COR-L47 (cell line): ENCODE measurements at regions not wholly inside any gene's neighbourhood (a gene's known extent, or its start where the extent isn't known, plus 50 kb on each side); places are given as distances from the start of the nearest gene placed in this dataset.
"Not testable (repeated sequence)": the region's sequence is repeated elsewhere in the genome, so short reads cannot be mapped to it uniquely, and the experiment has no call there.

Experiments
- DNase-seq: peaks from one replicate; lab custom pipeline; 2025; lab: John Stamatoyannopoulos, UW

DNA sequence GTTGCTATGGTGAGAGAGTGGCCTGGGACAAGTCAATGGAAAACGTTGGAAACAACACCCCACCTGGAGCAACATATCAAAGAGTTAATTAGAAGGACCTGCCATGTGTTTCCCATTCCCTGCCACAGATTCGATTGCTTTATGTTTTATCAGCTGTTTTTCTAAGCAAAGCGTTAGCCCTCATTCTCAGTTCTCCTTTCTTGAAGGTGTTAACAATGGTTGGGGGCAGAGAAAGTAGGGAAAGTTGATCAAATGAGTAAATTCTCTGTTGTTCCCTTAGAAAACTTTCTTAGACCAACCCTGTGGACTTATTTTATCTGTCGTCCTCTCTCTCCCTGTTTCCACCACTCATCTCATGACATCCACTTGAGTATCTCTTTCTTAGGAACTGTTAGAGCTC is 102.5 kb downstream of the ADAMTS15 start:
- no peak for DNase-seq

DNA sequence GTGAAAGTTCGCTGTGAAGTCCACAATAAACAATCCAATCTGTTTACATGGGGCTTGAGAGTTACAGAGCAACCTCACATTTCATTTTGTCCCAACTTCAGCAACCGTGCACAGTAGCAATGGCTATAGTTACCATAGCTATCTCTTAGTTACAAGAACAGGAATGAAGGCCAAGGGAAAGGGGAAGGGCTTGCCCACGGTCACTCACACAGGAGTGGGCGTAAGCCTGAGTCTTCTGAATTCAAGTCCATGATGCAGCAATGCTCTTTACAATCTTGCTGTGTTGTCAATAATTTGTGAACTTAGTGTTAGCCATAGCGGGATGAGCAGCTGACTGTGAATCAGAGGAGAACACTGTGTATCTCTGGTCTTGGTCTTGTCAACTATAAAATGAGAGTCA is 102.9 kb downstream of the ADAMTS15 start:
- no peak for DNase-seq

DNA sequence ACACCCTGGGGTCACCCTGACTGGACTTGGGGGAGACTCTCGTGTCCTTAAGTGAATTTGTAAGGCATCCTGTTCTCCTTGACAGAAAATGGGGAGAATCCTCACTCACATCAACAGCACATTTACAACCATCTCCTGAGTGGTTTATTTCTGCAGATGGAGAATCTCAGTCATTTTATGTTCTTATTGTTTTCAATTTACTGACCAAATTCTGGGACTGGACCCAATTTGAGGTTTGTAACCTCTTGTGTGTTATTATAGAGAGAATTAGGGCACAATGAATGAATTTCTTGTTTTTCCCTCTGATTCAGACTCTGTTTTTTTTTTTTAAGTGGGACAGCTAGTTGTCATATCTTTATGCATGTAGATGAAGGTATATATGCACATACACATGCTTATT is 104.9 kb downstream of the ADAMTS15 start:
- DNase-seq: no peak

DNA sequence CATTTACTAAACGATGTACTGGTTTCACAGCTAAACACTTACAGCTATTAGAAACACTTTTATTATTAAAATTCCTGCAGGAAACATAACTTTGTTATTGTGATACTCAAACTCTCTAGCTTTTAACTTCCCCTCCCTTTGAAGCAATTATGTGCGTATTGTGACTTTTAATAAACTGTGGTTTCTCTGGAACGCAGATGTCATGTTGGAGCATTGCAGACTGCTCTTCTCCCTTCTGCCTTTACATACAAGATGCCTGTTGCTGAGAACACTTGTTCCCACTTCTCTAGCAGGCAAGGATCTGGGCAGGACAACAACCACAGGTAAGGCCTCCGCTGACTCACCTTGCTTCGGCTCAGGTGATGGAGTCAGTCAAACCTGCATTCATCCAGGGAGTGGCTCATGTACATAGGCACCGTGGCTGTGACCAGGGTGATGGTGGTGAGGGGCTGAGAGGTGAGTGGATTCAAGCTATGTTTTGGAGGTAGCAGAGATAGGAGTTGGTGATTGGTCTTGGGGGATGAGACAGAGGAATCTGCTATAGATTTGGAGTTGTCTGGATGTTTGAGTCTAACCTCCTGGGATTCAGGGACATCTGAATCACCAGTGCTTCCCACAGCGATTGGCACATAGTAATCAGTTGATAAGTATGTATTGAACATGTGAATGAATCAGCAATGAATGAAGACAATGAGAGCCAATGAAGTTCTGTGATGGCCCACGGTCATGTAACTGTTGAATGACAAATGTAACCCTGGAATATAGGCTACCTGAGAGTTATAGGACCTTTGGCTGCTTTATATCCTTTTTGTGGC is 106.0 kb downstream of the ADAMTS15 start:
- DNase-seq: no peak

DNA sequence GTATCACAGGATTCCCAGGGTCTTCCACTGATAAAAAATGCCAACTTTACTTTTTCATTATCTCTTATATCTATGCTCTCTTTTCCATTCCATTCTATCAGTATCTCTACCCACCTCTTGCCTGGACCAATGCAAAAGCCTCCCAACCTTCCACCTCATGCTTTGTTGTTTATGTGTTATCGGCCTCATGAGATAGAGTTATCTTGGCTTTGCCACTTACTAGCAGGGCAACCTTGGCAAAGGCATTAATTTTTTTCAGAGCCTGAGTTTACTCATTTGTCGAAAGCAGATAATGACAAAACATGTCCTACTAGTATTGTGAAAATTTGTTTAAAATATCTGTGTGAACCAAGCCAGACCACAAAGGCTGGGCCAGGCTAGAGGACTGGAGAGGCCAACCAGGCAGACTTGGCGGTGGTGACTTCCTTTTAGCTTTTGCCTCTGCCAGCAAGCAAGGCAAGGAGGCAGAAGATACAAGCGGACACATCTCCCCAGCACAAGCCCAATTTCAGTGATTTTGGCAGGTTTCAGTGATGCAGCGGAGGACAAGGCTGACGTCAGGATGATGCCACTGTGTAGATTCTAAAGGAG is 106.9 kb downstream of the ADAMTS15 start:
- DNase-seq: no peak

DNA sequence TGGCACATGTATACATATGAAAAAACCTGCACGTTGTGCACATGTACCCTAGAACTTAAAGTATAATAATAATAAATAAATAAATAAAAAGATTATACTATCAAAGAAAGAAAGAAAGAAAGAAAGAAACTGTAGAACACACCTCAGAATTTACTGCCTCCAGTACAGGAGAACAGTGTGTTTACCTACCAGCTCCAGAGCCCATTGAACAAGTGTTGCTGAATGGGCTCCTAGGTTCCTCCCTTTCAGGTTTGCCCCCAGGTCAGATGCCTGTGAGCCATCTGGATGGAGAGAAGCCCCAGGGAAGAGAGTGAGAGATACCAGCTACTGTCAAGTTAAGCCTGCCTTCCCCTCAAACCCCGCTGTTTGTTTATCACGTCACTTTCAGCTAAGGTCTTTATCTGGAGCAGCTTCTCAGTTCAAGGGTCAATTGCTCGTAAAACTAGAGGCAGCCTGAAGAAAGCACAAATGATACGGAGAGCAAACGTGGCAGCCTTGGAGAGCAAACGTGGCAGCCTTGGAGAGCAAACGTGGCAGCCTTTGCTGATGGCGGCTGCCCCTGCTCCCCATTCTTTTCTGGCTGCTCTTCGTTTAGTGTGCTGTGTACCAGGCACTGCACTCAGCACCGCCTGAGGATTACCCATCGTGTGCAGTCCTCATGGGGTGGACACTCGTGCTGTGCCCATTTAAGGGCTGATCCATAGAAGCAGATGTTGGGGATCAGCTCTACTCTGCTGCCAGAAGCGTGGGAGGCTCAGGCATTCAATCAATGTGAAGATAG is 111.7 kb downstream of the ADAMTS15 start:
- DNase-seq: no peak

DNA sequence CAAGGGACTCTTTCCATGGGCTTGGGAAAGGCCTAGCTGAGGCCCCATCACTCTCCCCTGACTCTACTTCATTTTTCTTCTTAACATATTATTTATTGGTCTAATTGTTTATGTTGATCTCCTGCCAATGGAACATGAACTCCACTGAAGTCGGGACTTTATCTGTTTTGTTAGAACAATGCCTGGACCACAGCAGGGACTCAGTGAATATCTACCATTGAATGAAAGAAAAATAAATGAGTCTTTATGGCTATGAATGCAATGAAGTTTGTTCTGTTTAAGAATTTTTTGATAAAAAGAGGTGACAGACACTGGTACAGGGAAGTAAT is 112.3 kb downstream of the ADAMTS15 start:
- DNase-seq: no peak

DNA sequence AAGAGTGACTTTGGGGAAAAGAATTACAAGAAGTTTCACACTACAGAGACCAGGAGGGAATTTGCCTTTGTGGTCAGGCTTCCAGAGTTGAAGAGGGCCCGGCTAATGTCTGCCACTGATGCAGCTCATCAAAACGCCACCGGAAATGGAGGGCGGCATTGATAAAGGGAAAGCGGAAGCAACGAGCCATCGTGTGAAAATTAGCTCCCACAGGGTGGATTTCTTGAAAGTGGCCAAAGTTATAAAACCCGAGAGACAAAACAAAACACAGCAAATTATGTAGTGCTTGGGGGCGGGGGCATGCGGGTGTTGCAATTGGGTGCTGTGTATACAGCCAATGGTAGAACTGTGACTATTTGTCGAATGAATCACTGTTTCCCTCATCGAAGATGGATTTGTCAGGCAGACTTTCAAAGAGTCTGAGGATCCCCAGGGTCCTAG is 113.0 kb downstream of the ADAMTS15 start:
- DNase-seq: no peak

DNA sequence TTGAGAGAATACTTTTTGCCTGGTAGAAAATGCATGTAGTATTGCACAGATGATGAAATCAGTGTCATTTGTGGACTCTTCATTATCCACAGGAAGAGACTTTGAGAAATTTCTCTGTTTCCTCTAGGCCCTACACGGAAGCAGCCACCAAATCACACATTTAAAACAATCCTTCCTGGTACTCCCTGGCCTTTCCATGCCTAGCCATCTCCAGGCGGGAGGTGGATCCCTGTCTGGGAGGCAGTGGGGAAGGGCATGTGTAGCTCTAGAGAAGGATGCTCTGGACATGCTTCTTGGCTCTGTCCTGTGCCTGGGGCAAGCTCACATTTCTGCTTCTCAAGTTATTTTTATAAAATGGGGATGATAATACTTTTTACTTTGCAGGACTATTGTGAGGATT is 114.1 kb downstream of the ADAMTS15 start:
- DNase-seq: no peak

DNA sequence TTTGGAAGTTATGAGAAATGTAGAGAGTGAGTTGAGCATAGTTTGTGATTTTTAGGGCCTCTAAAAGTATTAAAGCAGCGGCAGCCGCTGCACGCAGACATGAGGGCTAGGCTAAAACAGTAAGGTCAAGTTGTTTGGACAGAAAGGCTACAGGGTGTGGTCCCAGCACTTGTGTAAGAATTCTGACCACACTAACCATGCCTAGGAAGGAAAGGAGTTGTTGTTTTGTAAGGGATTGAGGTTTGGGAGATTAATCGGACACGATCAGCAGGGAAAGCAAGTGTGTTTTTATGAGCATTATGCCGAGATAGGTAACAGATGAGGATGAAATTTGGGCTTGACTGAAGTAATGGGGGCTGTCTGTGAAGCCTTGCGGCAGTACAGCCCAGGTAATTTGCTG is 117.9 kb downstream of the ADAMTS15 start:
- not testable (repeated sequence) for DNase-seq

DNA sequence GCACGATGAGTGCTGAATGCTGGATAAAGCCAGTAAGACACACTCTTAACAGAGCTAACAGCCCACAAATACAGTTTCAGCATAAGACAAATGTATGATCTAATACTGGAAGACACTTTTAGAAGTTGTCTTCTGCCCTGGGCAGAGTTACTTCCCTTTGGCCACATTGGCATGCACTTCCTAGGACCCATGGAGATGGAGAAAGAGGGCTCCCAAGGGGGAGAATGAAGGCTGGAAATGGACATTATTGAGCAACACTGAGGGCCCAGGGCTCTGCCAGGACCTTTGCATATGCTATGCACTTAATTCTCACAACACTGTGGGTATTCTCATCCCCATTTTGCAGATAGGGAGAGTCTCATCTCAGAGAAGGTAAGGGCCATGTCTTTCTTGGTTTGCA is 123.1 kb downstream of the ADAMTS15 start:
- DNase-seq: no peak

DNA sequence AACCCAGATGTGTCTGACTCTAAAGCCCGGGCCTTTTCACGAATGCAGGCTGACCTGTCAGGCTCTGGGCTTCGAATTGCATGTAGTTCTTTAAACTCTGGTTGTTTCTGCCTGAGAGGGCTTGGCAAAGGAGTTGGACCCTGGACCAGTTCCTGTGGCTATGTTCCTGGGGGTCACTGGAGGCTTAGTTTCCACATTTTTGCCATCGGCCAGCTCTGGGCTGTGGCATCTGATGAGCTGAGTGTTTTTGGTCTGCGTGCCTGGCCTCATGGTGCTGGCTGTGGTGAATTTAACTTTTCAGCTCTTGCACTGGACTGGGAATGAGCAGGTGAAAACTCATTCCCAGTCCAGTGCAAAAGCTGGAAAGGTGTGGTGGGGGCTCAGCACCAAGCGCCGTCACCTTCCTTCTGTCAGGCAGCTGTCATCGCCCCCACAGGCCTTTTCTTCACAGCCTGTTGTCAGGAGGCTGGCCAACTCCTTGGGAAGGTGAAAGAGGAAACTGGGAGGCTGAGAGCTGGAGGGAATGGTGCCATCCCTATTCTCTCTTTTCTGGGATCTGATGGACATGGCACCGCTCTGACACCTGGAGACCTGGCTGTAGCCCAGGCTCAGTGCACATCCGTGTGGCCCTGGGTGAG is 123.6 kb downstream of the ADAMTS15 start:
- no peak for DNase-seq

DNA sequence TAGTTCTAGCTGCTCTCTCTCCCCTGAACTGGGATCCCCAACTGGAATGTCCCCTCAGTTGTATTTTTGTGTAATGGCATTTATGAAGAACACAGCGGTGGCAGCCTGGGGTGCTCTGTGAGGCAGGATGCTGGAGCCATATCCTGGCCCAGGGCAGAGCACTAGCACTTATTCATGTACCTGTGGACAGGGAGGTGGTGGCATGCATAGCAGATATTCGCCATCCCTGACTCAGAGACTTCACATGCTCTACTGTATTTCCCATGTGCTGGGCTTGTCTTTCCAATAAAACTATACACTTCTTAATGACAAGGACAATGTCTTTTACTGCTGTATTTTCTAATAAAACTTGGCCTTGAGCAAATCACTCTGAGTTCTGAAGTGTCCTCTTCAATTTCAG is 125.3 kb downstream of the ADAMTS15 start:
- no peak for DNase-seq

DNA sequence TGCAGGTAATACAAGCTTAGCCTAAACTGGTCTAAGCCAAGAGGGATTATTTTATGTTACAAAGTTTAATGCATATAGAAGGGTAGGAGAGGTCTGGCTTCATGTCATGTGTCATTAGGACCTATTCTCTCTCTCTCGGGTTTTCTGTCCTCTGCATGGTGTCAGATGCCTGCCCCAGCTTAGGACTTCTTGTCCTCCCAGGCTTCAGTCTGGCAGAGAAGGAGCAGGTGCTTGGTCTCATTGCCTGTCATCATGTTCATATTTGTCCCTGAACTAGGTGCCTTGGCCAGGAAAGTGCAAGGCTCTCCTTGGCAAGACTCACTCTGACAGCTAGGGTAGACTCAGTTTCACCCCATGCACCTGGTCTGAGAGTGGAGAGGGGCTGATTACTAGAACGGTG is 126.3 kb downstream of the ADAMTS15 start:
- no peak for DNase-seq

DNA sequence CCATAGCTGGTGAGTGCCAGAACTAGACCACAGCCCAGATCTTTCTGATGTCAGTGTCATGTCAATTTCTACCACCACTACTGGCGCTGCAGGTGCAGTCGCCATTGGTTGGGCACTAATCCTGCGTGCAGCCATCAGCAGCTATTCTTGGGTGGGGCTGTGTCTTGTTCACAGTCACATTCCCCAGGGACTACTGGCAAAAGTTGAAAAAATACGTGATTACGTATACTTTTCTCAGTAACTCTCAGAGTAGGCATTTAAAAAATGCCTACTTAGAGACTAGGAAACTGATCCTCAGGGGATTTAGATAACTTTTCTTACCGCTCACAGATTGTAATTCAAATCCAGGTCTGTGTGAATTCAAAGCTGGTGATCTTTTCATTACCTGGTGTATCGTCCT is 127.7 kb downstream of the ADAMTS15 start:
- DNase-seq: no peak

DNA sequence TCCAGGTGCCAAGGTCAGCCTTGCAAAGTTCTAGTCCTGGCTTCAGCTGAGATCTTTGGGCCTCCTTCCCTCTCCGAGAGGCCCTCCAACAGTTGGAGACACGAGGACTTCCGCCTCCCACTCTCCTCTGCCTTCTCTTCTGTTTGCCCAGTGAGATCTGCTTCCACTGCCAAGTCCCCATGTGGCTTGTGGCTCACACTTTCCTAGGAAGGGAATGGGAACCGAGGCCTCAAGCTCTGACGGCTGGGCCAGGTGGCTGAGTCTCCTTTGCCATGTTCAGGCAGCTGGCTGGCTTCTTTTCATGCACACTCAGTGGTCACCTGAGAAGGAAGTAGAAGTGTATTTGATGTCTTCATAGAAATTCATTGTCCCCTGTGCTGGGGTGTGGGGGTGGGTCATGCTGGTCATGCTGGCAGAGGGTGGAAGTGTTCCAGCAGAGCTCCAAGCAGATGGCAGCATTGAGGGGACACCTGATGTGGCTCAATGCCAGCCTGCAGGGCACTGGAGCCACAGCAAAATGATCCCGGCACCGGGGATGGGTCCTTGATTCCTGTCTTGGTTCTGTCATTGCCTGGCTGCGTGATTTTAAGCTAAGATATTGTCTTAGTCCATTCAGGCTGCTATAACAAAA is 130.4 kb downstream of the ADAMTS15 start:
- DNase-seq: no peak

DNA sequence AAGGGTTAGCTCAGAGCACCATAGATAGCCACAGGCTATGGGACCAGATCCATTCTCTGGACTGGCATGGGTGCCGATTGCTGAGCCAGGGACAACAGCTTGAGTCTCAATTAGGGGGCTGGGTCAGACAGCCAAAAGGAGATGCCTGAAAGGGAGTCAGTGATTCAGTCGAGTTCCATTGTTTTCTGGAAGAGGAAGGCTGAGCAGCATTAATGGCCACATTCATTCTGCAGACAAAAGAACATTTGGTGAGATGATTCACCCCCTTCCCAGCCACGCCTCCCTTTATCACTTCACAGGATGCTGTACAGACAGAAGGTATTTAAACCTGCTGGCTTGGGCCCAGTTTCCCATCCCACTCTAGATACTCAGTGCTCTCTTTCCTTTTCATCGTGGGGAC is 131.9 kb downstream of the ADAMTS15 start:
- peak; percentile 83 for DNase-seq

DNA sequence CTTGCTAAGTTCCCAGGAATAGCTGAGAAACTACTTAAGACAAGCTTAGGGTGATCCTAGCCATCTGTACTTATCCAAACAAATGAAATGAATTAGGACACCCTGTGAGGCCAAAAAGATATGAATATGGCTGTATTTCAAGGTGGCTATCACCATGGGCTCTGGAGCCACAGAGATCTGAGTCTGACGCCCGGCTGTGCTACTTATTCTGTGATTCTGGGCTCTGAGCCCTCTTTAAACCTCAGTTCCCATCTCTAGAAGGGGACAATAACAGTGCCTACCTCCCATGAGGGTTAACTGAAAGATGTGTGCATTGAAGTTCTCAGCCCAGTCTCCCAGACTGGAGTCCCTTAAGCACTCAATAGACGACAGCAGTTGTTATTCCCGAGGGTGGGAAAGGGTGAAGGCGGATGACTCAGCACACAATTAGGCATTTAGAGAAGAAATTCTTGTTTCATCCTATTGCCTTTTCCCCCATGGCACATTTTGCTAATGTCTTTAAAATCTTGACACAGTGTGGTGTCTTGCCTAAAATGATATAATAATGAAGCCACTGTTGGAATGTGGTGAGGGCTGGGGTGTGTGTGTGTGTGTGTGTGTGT is 132.5 kb downstream of the ADAMTS15 start:
- DNase-seq: no peak

DNA sequence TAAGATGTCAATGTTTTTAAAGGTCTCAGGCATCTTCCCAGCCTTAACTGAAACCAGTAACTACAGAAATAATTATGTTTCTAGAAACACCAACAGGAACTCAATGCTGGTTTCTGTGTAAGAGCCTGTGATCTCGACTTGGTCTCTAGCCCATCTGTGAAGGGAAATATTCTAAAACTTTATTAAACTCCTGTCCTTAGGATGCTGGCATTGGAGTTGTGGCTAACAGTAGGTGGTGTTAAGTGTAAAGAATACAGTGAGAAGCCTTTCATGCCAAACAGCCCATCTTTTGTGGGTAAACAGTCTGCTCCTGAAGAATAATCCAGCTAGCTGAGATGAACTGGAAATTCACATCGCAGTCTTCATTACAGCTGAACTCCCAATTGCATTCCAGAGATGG is 133.2 kb downstream of the ADAMTS15 start:
- DNase-seq: no peak

DNA sequence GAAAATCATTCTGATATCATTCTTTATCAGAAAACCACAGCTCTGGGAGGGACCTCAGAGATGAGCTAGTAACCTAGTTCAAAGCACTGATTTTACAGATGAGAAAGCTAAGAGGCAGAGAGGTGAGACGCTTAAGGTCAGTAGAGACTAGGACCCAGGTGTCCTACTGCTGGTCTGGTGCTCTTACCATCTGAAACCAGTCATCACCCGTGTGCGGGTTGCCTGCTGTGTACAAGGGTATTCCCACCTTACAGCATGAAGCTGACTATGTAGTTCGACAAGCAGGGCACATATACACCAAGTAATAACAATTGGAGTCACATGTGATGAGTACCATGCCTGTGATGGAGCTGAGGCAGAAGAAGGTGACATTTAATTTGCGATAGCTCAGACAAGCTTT is 133.7 kb downstream of the ADAMTS15 start:
- DNase-seq: no peak

DNA sequence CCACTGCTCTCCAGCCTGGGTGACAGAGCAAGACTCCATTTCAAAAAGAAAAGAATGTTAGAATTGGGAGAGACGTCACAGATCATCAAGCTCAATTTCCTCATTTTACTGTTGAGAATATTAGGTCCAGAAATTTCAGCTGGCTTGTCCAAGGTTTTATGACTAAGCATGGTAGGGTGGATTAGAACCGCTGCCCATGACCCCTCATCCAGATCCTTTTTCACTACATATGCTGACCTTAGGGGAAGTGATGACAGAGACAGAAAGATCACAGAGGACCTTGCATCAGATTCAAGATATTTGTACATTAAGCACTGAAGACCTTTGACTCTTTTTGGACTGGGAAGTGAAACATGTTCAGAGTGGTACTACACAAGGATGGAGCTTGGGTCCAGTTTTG is 134.5 kb downstream of the ADAMTS15 start:
- no peak for DNase-seq

DNA sequence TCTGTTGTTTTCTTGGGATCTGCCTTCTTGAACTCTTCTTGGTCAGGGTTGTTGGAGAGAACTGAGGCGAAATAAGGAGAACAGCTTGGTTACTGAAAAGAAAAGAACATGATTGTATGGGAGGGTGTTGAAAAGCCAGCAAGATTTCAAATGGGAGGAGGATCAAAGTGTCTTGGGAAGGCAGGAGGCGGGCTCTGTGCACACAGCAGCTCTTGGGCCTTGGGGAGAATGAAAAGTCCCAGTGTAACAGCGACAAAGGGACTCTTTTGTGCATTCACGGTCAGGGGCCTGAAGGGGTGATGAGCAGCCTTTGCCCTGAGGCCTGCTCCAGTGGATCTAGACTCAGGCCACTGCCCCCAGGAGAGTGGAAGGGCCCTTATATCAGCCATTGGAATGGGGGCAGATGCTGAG is 135.4 kb downstream of the ADAMTS15 start:
- no peak for DNase-seq
